Muscle layer of colon (tissue), 2 donors: ENCODE measurements at regions not wholly inside any gene's neighbourhood (a gene's known extent, or its start where the extent isn't known, plus 50 kb on each side); places are given as distances from the start of the nearest gene placed in this dataset.

Experiments
- H3K27ac ChIP-seq: one replicate; pipeline ENCODE4 v1.7.0; 2013; ENCODE audit warnings: low read depth, mild to moderate bottlenecking, low read length, moderate library complexity
- H3K27me3 ChIP-seq, 2 donors: one replicate each; pipeline ENCODE4 v1.7.0; 2013; ENCODE audit warnings: low read length in 2 of 2, mild to moderate bottlenecking in 2 of 2; ENCODE audit not compliant: insufficient read depth in 2 of 2, control insufficient read depth in 1 of 2
- H3K36me3 ChIP-seq: one replicate; pipeline ENCODE4 v1.7.0; 2013; ENCODE audit warnings: mild to moderate bottlenecking, low read length; ENCODE audit not compliant: insufficient read depth
- H3K4me1 ChIP-seq: one replicate; pipeline ENCODE4 v1.7.0; 2013; ENCODE audit warnings: mild to moderate bottlenecking, low read length; ENCODE audit not compliant: insufficient read depth
- H3K4me3 ChIP-seq, 2 donors: one replicate each; pipeline ENCODE4 v1.7.0; 2013; ENCODE audit warnings: low read length in 2 of 2, low read depth in 1 of 2, mild to moderate bottlenecking in 1 of 2, moderate library complexity in 1 of 2
- H3K9ac ChIP-seq: one replicate; pipeline ENCODE4 v1.7.0; 2013; ENCODE audit warnings: low read length
- H3K9me3 ChIP-seq: one replicate; pipeline ENCODE4 v1.7.0; 2013; ENCODE audit warnings: mild to moderate bottlenecking, low read length
- donor health status: abdominal sarcoma.
- donor health status: Adenocarcinoma of cecum.

GRCh38 chr2:6418291-6418690 lies 447.4 kb downstream of the CMPK2 start:
- no peaks in the 10 kb centered on the region for H3K9me3 ChIP-seq
- H3K9ac ChIP-seq, result no peak overlapping the region
- H3K36me3 ChIP-seq, result no peaks in the 10 kb centered on the region
- no peak overlapping the region for H3K27ac ChIP-seq
- H3K27me3 ChIP-seq, result no peaks in the 10 kb centered on the region
- H3K4me3 ChIP-seq, result no peak overlapping the region
- H3K4me1 ChIP-seq, result no peaks in the 10 kb centered on the region

- H3K27me3 ChIP-seq, result no peaks in the 10 kb centered on the region
- H3K4me1 ChIP-seq, result no peaks in the 10 kb centered on the region
- no peaks in the 10 kb centered on the region for H3K36me3 ChIP-seq
- H3K9ac ChIP-seq, result no peak overlapping the region
- no peak overlapping the region for H3K4me3 ChIP-seq
- no peaks in the 10 kb centered on the region for H3K9me3 ChIP-seq
- no peak overlapping the region for H3K27ac ChIP-seq
Measured at GRCh38 chr2:6421138-6421730, 444.5 kb downstream of the CMPK2 start.

GRCh38 chr2:6421888-6422287 lies 443.8 kb downstream of the CMPK2 start:
- no peaks in the 10 kb centered on the region for H3K27me3 ChIP-seq
- no peaks in the 10 kb centered on the region for H3K9me3 ChIP-seq
- no peaks in the 10 kb centered on the region for H3K4me1 ChIP-seq
- no peaks in the 10 kb centered on the region for H3K36me3 ChIP-seq
- H3K4me3 ChIP-seq, result no peak overlapping the region
- no peak overlapping the region for H3K27ac ChIP-seq
- no peak overlapping the region for H3K9ac ChIP-seq

- H3K4me1 ChIP-seq, result no peaks in the 10 kb centered on the region
- no peaks in the 10 kb centered on the region for H3K27me3 ChIP-seq
Measured at GRCh38 chr2:6423157-6423556, 442.6 kb downstream of the CMPK2 start.

GRCh38 chr2:6423944-6424343 lies 441.8 kb downstream of the CMPK2 start:
- Histone ChIP-seq H3K9me3 (no peaks in the 10 kb centered on the region), H3K27me3 (no peaks in the 10 kb centered on the region), H3K9ac (no peak overlapping the region), H3K36me3 (no peaks in the 10 kb centered on the region), H3K27ac (no peak overlapping the region), H3K4me1 (no peaks in the 10 kb centered on the region), H3K4me3 (no peak overlapping the region)

More at GRCh38 chr2:6423157-6423556, 442.6 kb downstream of the CMPK2 start:
- Histone ChIP-seq H3K9me3 (no peaks in the 10 kb centered on the region), H3K9ac (no peak overlapping the region), H3K36me3 (no peaks in the 10 kb centered on the region), H3K27ac (no peak overlapping the region), H3K4me3 (no peak overlapping the region)

- no peak overlapping the region for H3K4me3 ChIP-seq
- H3K36me3 ChIP-seq, result no peaks in the 10 kb centered on the region
- no peaks in the 10 kb centered on the region for H3K27me3 ChIP-seq
- no peak overlapping the region for H3K27ac ChIP-seq
- H3K9ac ChIP-seq, result no peak overlapping the region
- no peaks in the 10 kb centered on the region for H3K4me1 ChIP-seq
- H3K9me3 ChIP-seq, result no peaks in the 10 kb centered on the region
Measured at GRCh38 chr2:6425032-6425431, 440.7 kb downstream of the CMPK2 start.

- Histone ChIP-seq H3K4me3 (no peak overlapping the region), H3K27me3 (no peaks in the 10 kb centered on the region), H3K9me3 (no peaks in the 10 kb centered on the region), H3K9ac (no peak overlapping the region), H3K4me1 (no peaks in the 10 kb centered on the region), H3K27ac (no peak overlapping the region), H3K36me3 (no peaks in the 10 kb centered on the region)
Measured at GRCh38 chr2:6429210-6429986, 436.3 kb downstream of the CMPK2 start.

- H3K27ac ChIP-seq, result no peak overlapping the region
- H3K4me1 ChIP-seq, result no peaks in the 10 kb centered on the region
- H3K36me3 ChIP-seq, result no peaks in the 10 kb centered on the region
- H3K9me3 ChIP-seq, result no peaks in the 10 kb centered on the region
- no peak overlapping the region for H3K4me3 ChIP-seq
- H3K9ac ChIP-seq, result no peak overlapping the region
- no peaks in the 10 kb centered on the region for H3K27me3 ChIP-seq
Measured at GRCh38 chr2:6434438-6434837, 431.3 kb downstream of the CMPK2 start.

- H3K27ac ChIP-seq, result no peak overlapping the region
- H3K36me3 ChIP-seq, result no peaks in the 10 kb centered on the region
- no peak overlapping the region for H3K4me3 ChIP-seq
- H3K9ac ChIP-seq, result no peak overlapping the region
- no peaks in the 10 kb centered on the region for H3K9me3 ChIP-seq
- no peaks in the 10 kb centered on the region for H3K27me3 ChIP-seq
- no peaks in the 10 kb centered on the region for H3K4me1 ChIP-seq
Measured at GRCh38 chr2:6441800-6442199, 423.9 kb downstream of the CMPK2 start.

- Histone ChIP-seq H3K4me3 (no peak overlapping the region), H3K27me3 (no peaks in the 10 kb centered on the region)
Measured at GRCh38 chr2:6442252-6442985, 423.3 kb downstream of the CMPK2 start.

GRCh38 chr2:6443061-6443823 lies 422.5 kb downstream of the CMPK2 start:
- Histone ChIP-seq H3K27ac (no peak overlapping the region), H3K9ac (no peak overlapping the region), H3K9me3 (no peaks in the 10 kb centered on the region), H3K27me3 (no peaks in the 10 kb centered on the region), H3K36me3 (no peaks in the 10 kb centered on the region), H3K4me3 (no peak overlapping the region), H3K4me1 (no peaks in the 10 kb centered on the region)

More at GRCh38 chr2:6442252-6442985, 423.3 kb downstream of the CMPK2 start:
- Histone ChIP-seq H3K27ac (no peak overlapping the region), H3K9ac (no peak overlapping the region), H3K36me3 (no peaks in the 10 kb centered on the region), H3K9me3 (no peaks in the 10 kb centered on the region), H3K4me1 (no peaks in the 10 kb centered on the region)
